C4-2B (cell line): ENCODE measurements at regions not wholly inside any gene's neighbourhood (a gene's known extent, or its start where the extent isn't known, plus 50 kb on each side); places are given as distances from the start of the nearest gene placed in this dataset.

Experiments used
- H3K27ac ChIP-seq: fragments of 450-650 bp; 2 replicates; pipeline ENCODE4 v1.5.1; 2017
- CTCF ChIP-seq: fragments of 450-650 bp; conservative IDR thresholded peaks from 2 replicates; pipeline ENCODE4 v1.5.1; 2017; ENCODE audit warnings: mild to moderate bottlenecking
- ZFX ChIP-seq: fragments of 450-650 bp; IDR thresholded peaks from 2 replicates; pipeline ENCODE4 v1.6.1; 2017

GRCh38 chr3:135898774-135899173 lies 66.8 kb upstream of the PPP2R3A start:
- no peak overlapping the region for H3K27ac ChIP-seq
- TF ChIP-seq ZFX = no peak
- no peak for TF ChIP-seq CTCF

- H3K27ac ChIP-seq = no peak overlapping the region
Observed at GRCh38 chr3:135905058-135905724, 60.3 kb upstream of the PPP2R3A start.

GRCh38 chr3:135907422-135908165 lies 57.9 kb upstream of the PPP2R3A start:
- no peak overlapping the region for H3K27ac ChIP-seq
- no peak for TF ChIP-seq ZFX
- TF ChIP-seq CTCF = no peak

More at GRCh38 chr3:135905058-135905724, 60.3 kb upstream of the PPP2R3A start:
- no peak for TF ChIP-seq ZFX
- TF ChIP-seq CTCF = peak; percentile 28

GRCh38 chr3:135908225-135908624 lies 57.3 kb upstream of the PPP2R3A start:
- TF ChIP-seq ZFX = no peak
- no peak for TF ChIP-seq CTCF
- no peak overlapping the region for H3K27ac ChIP-seq

- TF ChIP-seq ZFX (no peak), CTCF (no peak)
- no peak overlapping the region for H3K27ac ChIP-seq
Observed at GRCh38 chr3:135908737-135909136, 56.8 kb upstream of the PPP2R3A start.

- TF ChIP-seq CTCF = no peak
- no peak for TF ChIP-seq ZFX
- no peak overlapping the region for H3K27ac ChIP-seq
Observed at GRCh38 chr3:135911110-135911509, 54.4 kb upstream of the PPP2R3A start.

GRCh38 chr3:135915206-135915605 lies 50.3 kb upstream of the PPP2R3A start:
- no peak overlapping the region for H3K27ac ChIP-seq
- no peak for TF ChIP-seq ZFX
- no peak for TF ChIP-seq CTCF
